ENCODE measurements at regions not wholly inside any gene's neighbourhood (a gene's known extent, or its start where the extent isn't known, plus 50 kb on each side); places are given as distances from the start of the nearest gene placed in this dataset.
"Not testable (repeated sequence)": the region's sequence is repeated elsewhere in the genome, so short reads cannot be mapped to it uniquely, and the experiment has no call there.

GRCh38 chr5:101505891-101506570, 602.9 kb upstream of the ST8SIA4 start:
- Histone ChIP-seq H3K36me3 (ENCODE audit: insufficient read depth, low read length) (no peaks in the 10 kb centered on the region), H3K9ac (ENCODE audit: low read depth, low read length) (no peak overlapping the region), H3K27ac (ENCODE audit: low read depth, low read length) (no peak overlapping the region), H3K4me1 (ENCODE audit: insufficient read depth, low read length) (no peaks in the 10 kb centered on the region), H3K4me3 (ENCODE audit: low read length) (no peak overlapping the region), H3K27me3 (ENCODE audit: insufficient read depth, low read length) (no peaks in the 10 kb centered on the region), H3K9me3 (ENCODE audit: insufficient read depth, low read depth, low read length) (peaks cover 25% of the 10 kb centered on the region)
- 96% methylated on average over 25 of the region's 25 CpGs for WGBS

GRCh38 chr5:101482931-101483330, 579.8 kb upstream of the ST8SIA4 start:
- Histone ChIP-seq H3K9me3 (ENCODE audit: insufficient read depth, low read depth, low read length) (no peaks in the 10 kb centered on the region), H3K9ac (ENCODE audit: low read depth, low read length) (no peak overlapping the region), H3K27ac (ENCODE audit: low read depth, low read length) (no peak overlapping the region), H3K36me3 (ENCODE audit: insufficient read depth, low read length) (no peaks in the 10 kb centered on the region), H3K4me1 (ENCODE audit: insufficient read depth, low read length) (no peaks in the 10 kb centered on the region; the same call in 1 of the 2 replicates), H3K27me3 (ENCODE audit: insufficient read depth, low read length) (no peaks in the 10 kb centered on the region), H3K4me3 (ENCODE audit: low read length) (no peak overlapping the region)
- 58% methylated on average over 3 of the region's 3 CpGs for WGBS

GRCh38 chr5:101473483-101473882, 570.4 kb upstream of the ST8SIA4 start:
- H3K9ac ChIP-seq (ENCODE audit: low read depth, low read length) = no peak overlapping the region
- H3K27me3 ChIP-seq (ENCODE audit: insufficient read depth, low read length) = no peaks in the 10 kb centered on the region
- WGBS = 100% methylated on average over 1 of the region's 1 CpG
- no peaks in the 10 kb centered on the region for H3K4me1 ChIP-seq (ENCODE audit: insufficient read depth, low read length)
- H3K9me3 ChIP-seq (ENCODE audit: insufficient read depth, low read depth, low read length) = no peaks in the 10 kb centered on the region
- H3K36me3 ChIP-seq (ENCODE audit: insufficient read depth, low read length) = no peaks in the 10 kb centered on the region
- no peak overlapping the region for H3K27ac ChIP-seq (ENCODE audit: low read depth, low read length)
- no peak overlapping the region for H3K4me3 ChIP-seq (ENCODE audit: low read length)

GRCh38 chr5:101461455-101461854, 558.4 kb upstream of the ST8SIA4 start:
- no peak overlapping the region for H3K4me3 ChIP-seq (ENCODE audit: low read length)
- no peaks in the 10 kb centered on the region for H3K36me3 ChIP-seq (ENCODE audit: insufficient read depth, low read length)
- no peaks in the 10 kb centered on the region for H3K9me3 ChIP-seq (ENCODE audit: insufficient read depth, low read depth, low read length)
- no peaks in the 10 kb centered on the region for H3K4me1 ChIP-seq (ENCODE audit: insufficient read depth, low read length)
- no peaks in the 10 kb centered on the region for H3K27me3 ChIP-seq (ENCODE audit: insufficient read depth, low read length)
- H3K27ac ChIP-seq (ENCODE audit: low read depth, low read length) = no peak overlapping the region
- H3K9ac ChIP-seq (ENCODE audit: low read depth, low read length) = no peak overlapping the region

GRCh38 chr5:101458587-101458986, 555.5 kb upstream of the ST8SIA4 start:
- H3K4me1 ChIP-seq (ENCODE audit: insufficient read depth, low read length) = no peaks in the 10 kb centered on the region
- WGBS = 100% methylated on average over 2 of the region's 4 CpGs
- no peaks in the 10 kb centered on the region for H3K36me3 ChIP-seq (ENCODE audit: insufficient read depth, low read length)
- H3K27me3 ChIP-seq (ENCODE audit: insufficient read depth, low read length) = no peaks in the 10 kb centered on the region
- H3K4me3 ChIP-seq (ENCODE audit: low read length) = no peak overlapping the region
- H3K9ac ChIP-seq (ENCODE audit: low read depth, low read length) = no peak overlapping the region
- no peak overlapping the region for H3K27ac ChIP-seq (ENCODE audit: low read depth, low read length)
- no peaks in the 10 kb centered on the region for H3K9me3 ChIP-seq (ENCODE audit: insufficient read depth, low read depth, low read length)

GRCh38 chr5:101455851-101456250, 552.8 kb upstream of the ST8SIA4 start:
- Histone ChIP-seq H3K4me3 (ENCODE audit: low read length) (no peak overlapping the region), H3K9me3 (ENCODE audit: insufficient read depth, low read depth, low read length) (no peaks in the 10 kb centered on the region), H3K4me1 (ENCODE audit: insufficient read depth, low read length) (peaks cover 7% of the 10 kb centered on the region; the same call in 1 of the 2 replicates), H3K27ac (ENCODE audit: low read depth, low read length) (no peak overlapping the region), H3K27me3 (ENCODE audit: insufficient read depth, low read length) (no peaks in the 10 kb centered on the region), H3K9ac (ENCODE audit: low read depth, low read length) (no peak overlapping the region), H3K36me3 (ENCODE audit: insufficient read depth, low read length) (no peaks in the 10 kb centered on the region)
- WGBS = no CpG with 5 or more reads among the region's 2 CpGs

- no peaks in the 10 kb centered on the region for H3K36me3 ChIP-seq (ENCODE audit: insufficient read depth, low read length)
- no peak overlapping the region for H3K9ac ChIP-seq (ENCODE audit: low read depth, low read length)
- 100% methylated on average over 1 of the region's 1 CpG for WGBS
- peaks cover 11% of the 10 kb centered on the region; the same call in 1 of the 2 replicates for H3K4me1 ChIP-seq (ENCODE audit: insufficient read depth, low read length)
- H3K9me3 ChIP-seq (ENCODE audit: insufficient read depth, low read depth, low read length) = no peaks in the 10 kb centered on the region
- no peaks in the 10 kb centered on the region for H3K27me3 ChIP-seq (ENCODE audit: insufficient read depth, low read length)
- no peak overlapping the region for H3K27ac ChIP-seq (ENCODE audit: low read depth, low read length)
- H3K4me3 ChIP-seq (ENCODE audit: low read length) = no peak overlapping the region
Measured at GRCh38 chr5:101455048-101455447, 552.0 kb upstream of the ST8SIA4 start.

GRCh38 chr5:101442281-101442680, 539.2 kb upstream of the ST8SIA4 start:
- H3K9me3 ChIP-seq (ENCODE audit: insufficient read depth, low read depth, low read length); H3K27ac ChIP-seq (ENCODE audit: low read depth, low read length); H3K4me1 ChIP-seq (ENCODE audit: insufficient read depth, low read length); H3K4me3 ChIP-seq (ENCODE audit: low read length); H3K27me3 ChIP-seq (ENCODE audit: insufficient read depth, low read length); H3K9ac ChIP-seq (ENCODE audit: low read depth, low read length); H3K36me3 ChIP-seq (ENCODE audit: insufficient read depth, low read length): not testable (repeated sequence)
- WGBS = 96% methylated on average over 8 of the region's 8 CpGs

GRCh38 chr5:101440173-101440572, 537.1 kb upstream of the ST8SIA4 start:
- Histone ChIP-seq H3K4me1 (ENCODE audit: insufficient read depth, low read length) (no peaks in the 10 kb centered on the region), H3K4me3 (ENCODE audit: low read length) (no peak overlapping the region), H3K27ac (ENCODE audit: low read depth, low read length) (no peak overlapping the region), H3K9me3 (ENCODE audit: insufficient read depth, low read depth, low read length) (peaks cover 9% of the 10 kb centered on the region; the same call in 1 of the 2 replicates), H3K36me3 (ENCODE audit: insufficient read depth, low read length) (no peaks in the 10 kb centered on the region), H3K27me3 (ENCODE audit: insufficient read depth, low read length) (no peaks in the 10 kb centered on the region), H3K9ac (ENCODE audit: low read depth, low read length) (no peak overlapping the region)
- 95% methylated on average over 2 of the region's 2 CpGs for WGBS

GRCh38 chr5:101437351-101437750, 534.3 kb upstream of the ST8SIA4 start:
- no peak overlapping the region for H3K4me3 ChIP-seq (ENCODE audit: low read length)
- no peaks in the 10 kb centered on the region for H3K36me3 ChIP-seq (ENCODE audit: insufficient read depth, low read length)
- no peaks in the 10 kb centered on the region for H3K27me3 ChIP-seq (ENCODE audit: insufficient read depth, low read length)
- 94% methylated on average over 2 of the region's 2 CpGs for WGBS
- H3K9ac ChIP-seq (ENCODE audit: low read depth, low read length) = no peak overlapping the region
- H3K27ac ChIP-seq (ENCODE audit: low read depth, low read length) = no peak overlapping the region
- H3K4me1 ChIP-seq (ENCODE audit: insufficient read depth, low read length) = no peaks in the 10 kb centered on the region
- peaks cover 9% of the 10 kb centered on the region; the same call in 1 of the 2 replicates for H3K9me3 ChIP-seq (ENCODE audit: insufficient read depth, low read depth, low read length)

- H3K9ac ChIP-seq (ENCODE audit: low read depth, low read length) = no peak overlapping the region
- H3K4me3 ChIP-seq (ENCODE audit: low read length) = no peak overlapping the region
- no peak overlapping the region for H3K27ac ChIP-seq (ENCODE audit: low read depth, low read length)
- H3K4me1 ChIP-seq (ENCODE audit: insufficient read depth, low read length) = no peaks in the 10 kb centered on the region
- no peaks in the 10 kb centered on the region for H3K9me3 ChIP-seq (ENCODE audit: insufficient read depth, low read depth, low read length)
- WGBS = 93% methylated on average over 2 of the region's 2 CpGs
- no peaks in the 10 kb centered on the region for H3K36me3 ChIP-seq (ENCODE audit: insufficient read depth, low read length)
- H3K27me3 ChIP-seq (ENCODE audit: insufficient read depth, low read length) = no peaks in the 10 kb centered on the region
Measured at GRCh38 chr5:101435768-101436167, 532.7 kb upstream of the ST8SIA4 start.

GRCh38 chr5:101431201-101431600, 528.1 kb upstream of the ST8SIA4 start:
- Histone ChIP-seq H3K9me3 (ENCODE audit: insufficient read depth, low read depth, low read length) (no peaks in the 10 kb centered on the region), H3K9ac (ENCODE audit: low read depth, low read length) (no peak overlapping the region), H3K27me3 (ENCODE audit: insufficient read depth, low read length) (no peaks in the 10 kb centered on the region), H3K4me1 (ENCODE audit: insufficient read depth, low read length) (no peaks in the 10 kb centered on the region), H3K27ac (ENCODE audit: low read depth, low read length) (no peak overlapping the region), H3K36me3 (ENCODE audit: insufficient read depth, low read length) (no peaks in the 10 kb centered on the region), H3K4me3 (ENCODE audit: low read length) (no peak overlapping the region)
- WGBS = 72% methylated on average over 1 of the region's 1 CpG
